Breast epithelium (tissue), 3 donors: ENCODE measurements at regions not wholly inside any gene's neighbourhood (a gene's known extent, or its start where the extent isn't known, plus 50 kb on each side); places are given as distances from the start of the nearest gene placed in this dataset.

Source experiments
- POLR2A ChIP-seq: fragments of 450-650 bp; IDR thresholded peaks from one replicate; pipeline ENCODE4 v1.6.1; 2016; ENCODE audit warnings: antibody characterized with exemption, mild to moderate bottlenecking, moderate library complexity
- POLR2AphosphoS5 ChIP-seq, 3 donors: sonication (generic); formaldehyde crosslinking; IDR thresholded peaks; one replicate each; pipeline ENCODE4 v1.6.1; 2017; ENCODE audit warnings: antibody characterized with exemption in 3 of 3
- TF ChIP-seq, protein P1 (sequence below), 3 donors: fragments of 450-650 bp; IDR thresholded peaks; one replicate each; pipeline ENCODE4 v1.5.1; 2016 to 2017; ENCODE audit warnings: antibody characterized with exemption in 3 of 3, mild to moderate bottlenecking in 3 of 3, moderate library complexity in 3 of 3

DNA sequence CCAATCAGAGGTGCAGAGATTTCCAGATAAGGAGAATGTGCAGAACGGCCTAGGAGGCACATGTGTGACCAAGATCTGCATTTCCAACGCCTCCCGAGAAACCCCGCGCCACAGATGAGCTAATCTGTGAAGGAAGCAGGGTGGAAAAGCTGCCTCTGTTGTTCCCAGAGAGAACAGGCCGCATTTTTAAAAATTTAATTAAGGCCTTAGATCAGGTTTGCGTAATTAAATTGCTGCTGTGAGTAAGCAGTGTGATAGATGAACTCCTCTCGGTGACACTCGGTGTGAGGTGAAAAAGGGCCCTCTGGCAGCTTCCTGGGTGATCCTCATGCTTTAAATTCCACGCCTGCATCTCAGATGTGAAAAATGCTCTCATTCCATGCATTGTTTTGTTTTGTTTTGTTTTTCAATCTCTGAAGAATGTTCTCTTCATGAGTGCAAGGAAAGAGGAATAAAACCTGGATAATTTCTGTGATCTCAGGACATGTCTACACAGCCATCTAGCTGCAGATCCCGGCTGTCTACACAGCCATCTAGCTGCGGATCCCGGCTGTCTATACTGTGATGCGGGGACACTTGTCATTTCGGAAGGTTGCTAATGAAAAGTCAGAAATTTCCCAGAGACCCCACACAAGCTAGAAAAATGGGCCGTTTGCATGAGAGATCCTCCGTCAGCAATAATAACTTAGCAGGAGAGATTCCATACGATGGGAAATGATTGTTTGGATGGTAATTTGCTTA, 1398.9 kb downstream of the BRD1 start:
- TF ChIP-seq, protein P1, sequence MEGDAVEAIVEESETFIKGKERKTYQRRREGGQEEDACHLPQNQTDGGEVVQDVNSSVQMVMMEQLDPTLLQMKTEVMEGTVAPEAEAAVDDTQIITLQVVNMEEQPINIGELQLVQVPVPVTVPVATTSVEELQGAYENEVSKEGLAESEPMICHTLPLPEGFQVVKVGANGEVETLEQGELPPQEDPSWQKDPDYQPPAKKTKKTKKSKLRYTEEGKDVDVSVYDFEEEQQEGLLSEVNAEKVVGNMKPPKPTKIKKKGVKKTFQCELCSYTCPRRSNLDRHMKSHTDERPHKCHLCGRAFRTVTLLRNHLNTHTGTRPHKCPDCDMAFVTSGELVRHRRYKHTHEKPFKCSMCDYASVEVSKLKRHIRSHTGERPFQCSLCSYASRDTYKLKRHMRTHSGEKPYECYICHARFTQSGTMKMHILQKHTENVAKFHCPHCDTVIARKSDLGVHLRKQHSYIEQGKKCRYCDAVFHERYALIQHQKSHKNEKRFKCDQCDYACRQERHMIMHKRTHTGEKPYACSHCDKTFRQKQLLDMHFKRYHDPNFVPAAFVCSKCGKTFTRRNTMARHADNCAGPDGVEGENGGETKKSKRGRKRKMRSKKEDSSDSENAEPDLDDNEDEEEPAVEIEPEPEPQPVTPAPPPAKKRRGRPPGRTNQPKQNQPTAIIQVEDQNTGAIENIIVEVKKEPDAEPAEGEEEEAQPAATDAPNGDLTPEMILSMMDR (IDR thresholded peaks at IDR 0.05) = no peak
- TF ChIP-seq POLR2A (no peak), POLR2AphosphoS5 (IDR thresholded peaks at IDR 0.05) (no peak)
